HG03196 (cell line): ENCODE measurements at regions not wholly inside any gene's neighbourhood (a gene's known extent, or its start where the extent isn't known, plus 50 kb on each side); places are given as distances from the start of the nearest gene placed in this dataset.
"Not testable (repeated sequence)": the region's sequence is repeated elsewhere in the genome, so short reads cannot be mapped to it uniquely, and the experiment has no call there.

Experiments
- ATAC-seq: cut with Tn5 transposase; IDR thresholded peaks from one replicate; pipeline ENCODE4 v1.9.1; 2021; ENCODE audit not compliant: unreplicated experiment

GRCh38 chr2:150063432-150063889 lies 424.0 kb downstream of the RND3 start:
- ATAC-seq: no peak

GRCh38 chr2:150062416-150062815 lies 425.1 kb downstream of the RND3 start:
- no peak for ATAC-seq

GRCh38 chr2:150060341-150060740 lies 427.1 kb downstream of the RND3 start:
- ATAC-seq: no peak

- not testable (repeated sequence) for ATAC-seq
Observed at GRCh38 chr2:150059676-150060075, 427.8 kb downstream of the RND3 start.

- ATAC-seq: no peak
Observed at GRCh38 chr2:150052457-150052856, 435.0 kb downstream of the RND3 start.

GRCh38 chr2:150051004-150051403 lies 436.5 kb downstream of the RND3 start:
- ATAC-seq: no peak

- ATAC-seq: no peak
Observed at GRCh38 chr2:150050036-150050435, 437.4 kb downstream of the RND3 start.

- ATAC-seq: no peak
Observed at GRCh38 chr2:150047620-150048222, 439.7 kb downstream of the RND3 start.

GRCh38 chr2:150046810-150047209 lies 440.7 kb downstream of the RND3 start:
- no peak for ATAC-seq

GRCh38 chr2:150046211-150046610 lies 441.3 kb downstream of the RND3 start:
- no peak for ATAC-seq

GRCh38 chr2:150045601-150046000 lies 441.9 kb downstream of the RND3 start:
- no peak for ATAC-seq

GRCh38 chr2:150043172-150043500 lies 444.3 kb downstream of the RND3 start:
- ATAC-seq: no peak

GRCh38 chr2:150042500-150043171 lies 444.8 kb downstream of the RND3 start:
- no peak for ATAC-seq

- no peak for ATAC-seq
Observed at GRCh38 chr2:150041722-150042425, 445.6 kb downstream of the RND3 start.

- no peak for ATAC-seq
Observed at GRCh38 chr2:150036622-150037021, 449.0 kb upstream of the MMADHC start.

GRCh38 chr2:150034665-150035064 lies 447.1 kb upstream of the MMADHC start:
- ATAC-seq: no peak

GRCh38 chr2:150030436-150031190 lies 443.0 kb upstream of the MMADHC start:
- ATAC-seq: no peak

GRCh38 chr2:150028322-150028721 lies 440.7 kb upstream of the MMADHC start:
- ATAC-seq: no peak

GRCh38 chr2:150027164-150027563 lies 439.6 kb upstream of the MMADHC start:
- ATAC-seq: no peak

- ATAC-seq: no peak
Observed at GRCh38 chr2:150023663-150024062, 436.1 kb upstream of the MMADHC start.

- no peak for ATAC-seq
Observed at GRCh38 chr2:150023044-150023443, 435.5 kb upstream of the MMADHC start.
